B cell (primary cell): ENCODE measurements at regions not wholly inside any gene's neighbourhood (a gene's known extent, or its start where the extent isn't known, plus 50 kb on each side); places are given as distances from the start of the nearest gene placed in this dataset.

Source experiments
- CTCF ChIP-seq: fragments of 200-600 bp; IDR thresholded peaks from one replicate; pipeline ENCODE4 v1.8.0; 2022; ENCODE audit warnings: antibody characterized with exemption, mild to moderate bottlenecking
- EZH2 ChIP-seq: IDR thresholded peaks from 2 replicates; pipeline ENCODE4 v1.6.1; 2012; ENCODE audit warnings: borderline replicate concordance, low read depth, mild to moderate bottlenecking, moderate library complexity, low read length; ENCODE audit not compliant: insufficient read depth, poor library complexity, severe bottlenecking

- TF ChIP-seq EZH2, result no peak
- no peak for TF ChIP-seq CTCF
Measured at GRCh38 chr4:91846233-91846632, 457.5 kb upstream of the GRID2 start.
